HG03521 (cell line): ENCODE measurements at regions not wholly inside any gene's neighbourhood (a gene's known extent, or its start where the extent isn't known, plus 50 kb on each side); places are given as distances from the start of the nearest gene placed in this dataset.

ENCODE experiments used
- ATAC-seq: cut with Tn5 transposase; IDR thresholded peaks from one replicate; pipeline ENCODE4 v1.9.1; 2021; ENCODE audit warnings: mild to moderate bottlenecking, moderate library complexity; ENCODE audit not compliant: unreplicated experiment

DNA sequence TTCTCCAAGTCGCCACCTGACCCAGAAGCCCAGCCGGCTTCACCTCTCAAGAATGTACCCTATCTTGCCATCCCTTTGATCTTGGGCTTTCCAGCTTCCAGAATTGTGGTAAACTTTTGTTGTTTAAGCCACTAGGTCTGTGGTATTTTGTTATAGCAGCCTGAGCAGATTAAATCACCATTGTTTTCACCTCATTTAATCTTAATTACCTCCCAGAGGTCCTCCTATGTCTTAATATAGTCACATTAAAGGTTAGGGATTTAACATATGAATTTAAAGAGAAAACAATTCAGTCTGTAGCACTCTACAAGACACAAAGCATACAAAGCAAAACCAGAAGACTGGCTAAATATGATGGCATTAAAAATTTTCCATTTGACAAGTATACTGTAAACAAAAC is 123.4 kb upstream of the CADM2 start:
- ATAC-seq = no peak

DNA sequence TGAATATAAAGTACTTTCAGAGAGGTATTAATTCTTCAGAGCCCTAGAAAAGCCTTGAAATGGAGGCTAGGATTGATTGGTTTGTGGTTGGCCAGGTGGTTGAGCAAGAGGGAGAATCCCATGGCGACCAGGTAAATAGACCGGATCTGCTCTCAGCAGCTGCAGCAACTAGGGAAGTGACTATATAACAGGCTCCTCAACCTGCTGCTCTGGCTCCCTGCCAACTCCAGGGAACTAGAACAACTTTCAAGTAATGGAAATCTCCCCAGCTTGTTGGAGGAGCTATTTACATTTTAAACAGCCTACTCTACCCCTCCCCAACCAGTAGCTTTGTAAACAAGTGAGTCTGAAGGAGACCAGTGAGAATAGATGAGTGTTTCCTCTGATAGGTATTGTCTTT is 121.8 kb upstream of the CADM2 start:
- no peak for ATAC-seq

DNA sequence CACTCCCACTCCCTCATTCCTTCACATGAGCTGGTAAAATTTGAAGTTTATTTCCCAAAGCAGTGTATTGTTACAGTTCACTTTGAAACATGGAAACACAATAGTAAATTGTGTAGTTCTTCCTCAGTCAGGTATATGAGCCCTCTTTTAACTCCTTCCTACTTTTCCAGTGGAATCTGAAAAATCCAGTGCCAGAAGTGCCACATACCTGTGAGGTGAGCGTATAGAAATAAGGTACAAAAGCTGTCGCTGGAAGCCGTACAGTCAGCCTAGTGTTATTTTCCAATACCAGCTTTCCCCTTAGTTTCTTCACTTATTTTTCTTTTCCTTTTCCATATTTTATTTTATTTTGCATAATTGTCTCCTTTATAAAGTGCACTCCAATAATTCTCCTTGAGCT is 81.7 kb upstream of the CADM2 start:
- no peak for ATAC-seq

DNA sequence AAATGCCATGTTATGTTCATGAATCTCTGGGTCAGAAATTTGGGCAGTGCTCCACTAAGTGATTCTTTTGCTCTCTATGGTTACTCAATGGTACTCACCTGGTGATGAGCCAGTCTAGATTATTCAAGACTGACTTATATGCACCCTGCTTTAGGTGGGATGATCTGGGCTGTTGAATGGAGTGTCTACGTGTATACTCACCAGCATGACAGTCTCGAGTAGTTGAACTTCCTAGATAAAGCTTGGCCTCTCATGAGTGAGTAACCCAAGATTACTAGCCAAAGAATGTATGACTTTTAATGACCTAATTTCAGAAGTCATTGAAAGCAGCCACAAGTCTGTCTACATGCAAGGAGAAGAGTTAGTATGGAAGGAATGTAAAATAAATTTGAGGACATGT is 77.5 kb upstream of the CADM2 start:
- no peak for ATAC-seq

DNA sequence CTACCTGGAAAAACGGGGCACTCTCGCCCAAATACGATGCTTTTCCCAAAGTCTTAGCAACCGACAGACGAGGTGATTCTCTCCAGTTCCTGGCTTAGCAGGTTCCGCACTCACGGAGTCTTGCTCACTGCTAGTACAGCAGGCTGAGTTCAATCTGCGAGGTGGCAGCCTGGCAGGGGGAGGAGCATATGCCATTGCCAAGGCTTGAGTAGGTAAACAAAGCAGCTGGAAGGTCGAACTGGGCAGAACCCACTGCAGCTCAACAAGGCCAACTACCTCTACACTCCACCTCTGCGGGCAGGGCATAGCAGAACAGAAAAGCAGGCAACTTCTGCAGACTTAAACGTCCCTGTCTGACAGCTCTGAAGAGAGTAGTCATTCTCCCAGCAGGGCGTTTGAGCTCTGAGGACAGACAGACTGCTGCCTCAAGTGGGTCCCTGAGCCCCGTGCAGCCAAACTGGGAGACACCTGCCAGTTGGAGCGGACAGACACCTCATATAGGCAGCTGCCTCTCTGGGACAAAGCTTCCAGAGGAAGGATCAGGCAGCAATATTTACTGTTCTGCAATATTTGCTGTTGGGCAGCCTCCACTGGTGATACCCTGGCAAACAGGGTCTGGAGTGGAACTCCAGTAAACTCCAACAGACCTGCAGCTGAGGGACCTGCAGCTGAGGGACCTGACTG is 73.4 kb upstream of the CADM2 start:
- no peak for ATAC-seq

DNA sequence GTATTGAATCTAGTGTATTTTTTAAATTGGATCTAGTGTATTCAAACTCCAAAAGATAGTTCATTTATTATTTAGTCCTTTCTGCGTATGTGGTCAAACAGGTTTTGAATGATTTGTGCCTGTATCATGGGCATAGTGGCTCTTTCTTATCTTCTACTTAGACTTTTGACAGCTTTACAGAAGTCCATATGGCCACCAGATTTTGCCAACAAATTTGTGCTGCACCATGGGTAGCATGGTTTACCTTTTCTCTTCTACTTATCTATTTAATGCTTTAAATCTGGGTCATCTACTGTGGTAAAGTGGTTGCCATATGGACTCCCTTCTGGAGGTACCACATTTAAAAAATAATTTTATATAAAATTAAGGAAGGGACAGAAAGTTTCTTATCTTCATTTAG is 66.9 kb upstream of the CADM2 start:
- no peak for ATAC-seq

DNA sequence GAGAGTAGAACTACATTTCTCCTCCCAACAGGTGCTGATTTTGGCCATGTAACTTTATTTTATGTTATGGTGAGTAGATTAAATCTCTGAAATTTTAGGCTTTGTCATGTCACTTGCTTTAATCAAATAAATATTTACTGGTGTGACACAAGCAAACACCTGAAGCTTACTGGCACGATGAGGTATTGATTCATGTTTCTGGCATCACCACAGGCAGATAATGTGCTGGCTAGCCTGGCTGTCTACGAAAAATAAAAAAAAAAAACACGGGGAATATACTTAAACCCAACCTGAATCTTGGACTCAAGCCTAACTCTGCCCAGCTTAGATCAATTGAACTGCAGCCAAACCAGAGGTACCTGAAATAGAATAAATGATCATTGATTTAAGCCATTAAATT is 65.6 kb upstream of the CADM2 start:
- ATAC-seq = no peak

DNA sequence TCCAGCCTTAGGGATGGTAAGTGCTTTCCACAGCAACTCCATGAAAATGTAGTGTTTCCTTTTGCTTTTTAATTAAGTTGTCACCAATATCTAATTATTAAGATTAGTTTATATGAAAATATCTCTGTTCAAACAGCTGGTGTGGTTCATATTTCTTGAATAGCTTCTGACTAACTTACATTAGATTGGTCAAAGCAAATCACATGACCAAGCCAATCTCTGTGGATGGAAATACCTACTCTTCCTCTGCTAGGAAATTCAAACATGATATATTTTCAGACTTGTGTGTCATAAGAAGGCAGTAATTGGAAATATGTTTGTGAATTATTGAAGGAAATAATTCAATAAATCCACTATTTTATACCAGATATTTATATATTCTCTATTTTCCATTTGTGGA is 54.6 kb upstream of the CADM2 start:
- no peak for ATAC-seq

DNA sequence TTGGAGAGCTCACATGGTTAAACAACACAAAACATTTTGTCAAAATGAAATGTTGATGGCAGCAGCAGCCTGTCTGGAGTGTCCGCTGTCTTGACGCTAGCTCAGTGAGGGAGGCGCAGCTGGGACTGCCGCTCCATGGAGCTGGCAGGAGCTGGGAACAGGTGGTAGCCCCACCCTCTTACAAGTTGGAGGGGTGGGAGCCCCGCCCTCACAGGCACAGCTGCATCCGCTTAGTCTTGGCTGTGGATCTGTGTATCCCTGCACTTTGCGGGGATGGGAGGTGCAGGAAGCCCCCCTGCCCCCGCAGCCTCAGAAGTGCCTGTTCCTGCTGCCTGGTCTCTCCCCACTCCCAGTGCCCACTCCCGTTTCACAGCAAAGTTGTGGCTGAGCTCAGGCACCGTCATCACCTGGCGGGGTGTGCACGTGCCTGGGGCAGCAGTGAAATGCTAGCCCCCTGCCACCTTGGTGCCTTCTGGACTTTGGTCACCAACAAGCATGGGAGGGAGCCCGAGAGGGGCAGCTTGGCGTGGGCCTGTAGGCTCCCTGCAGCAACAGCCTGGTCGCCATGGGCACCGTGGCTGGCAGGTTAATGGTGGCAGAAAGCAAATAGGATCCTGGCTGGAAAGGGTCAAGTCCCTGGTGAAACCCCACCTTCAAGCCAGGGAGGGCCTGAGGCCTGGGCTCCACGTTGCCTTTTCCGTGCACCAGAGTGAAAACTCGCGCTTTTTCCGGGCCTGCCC is 53.8 kb upstream of the CADM2 start:
- ATAC-seq = no peak

DNA sequence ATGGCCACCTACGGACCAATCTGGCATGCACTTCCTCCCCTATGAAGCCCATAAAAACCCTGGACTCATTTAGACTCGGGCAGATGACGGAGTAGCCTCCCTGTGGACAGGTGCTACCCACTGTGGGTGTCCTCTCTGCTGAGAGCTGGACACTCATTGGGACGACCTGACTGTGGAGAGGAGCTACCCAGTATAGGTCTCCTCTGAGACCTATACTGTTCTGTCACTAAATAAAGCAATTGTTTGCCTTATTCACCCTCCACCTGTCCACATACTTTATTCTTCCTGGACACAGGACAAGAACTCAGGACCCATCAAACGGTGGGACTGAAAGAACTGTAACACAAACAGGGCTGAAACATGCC is 53.3 kb upstream of the CADM2 start:
- no peak for ATAC-seq

DNA sequence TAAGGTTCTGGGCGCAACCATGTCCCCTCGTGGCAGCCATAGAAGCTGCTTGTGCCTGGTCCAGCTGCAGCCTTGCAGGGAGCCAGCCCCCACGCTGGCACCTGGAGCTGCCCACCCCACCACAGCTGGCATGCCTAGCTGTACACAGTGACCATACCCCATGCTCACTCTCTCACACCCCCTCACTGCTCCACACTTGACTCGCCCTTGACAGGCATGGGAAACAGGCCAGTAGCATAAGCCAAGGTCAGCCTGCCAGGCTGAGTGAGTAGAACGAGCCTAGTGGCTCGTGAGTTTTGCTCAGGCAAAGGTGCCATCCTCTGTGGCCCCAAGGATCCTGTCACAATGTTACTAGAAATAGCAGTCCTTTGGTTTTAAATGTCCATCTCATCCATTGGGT is 52.7 kb upstream of the CADM2 start:
- ATAC-seq = no peak
